NCI-H1417 treated with DMSO at 0.1 percent for 48 hours (cell line): ENCODE measurements at regions not wholly inside any gene's neighbourhood (a gene's known extent, or its start where the extent isn't known, plus 50 kb on each side); places are given as distances from the start of the nearest gene placed in this dataset.

Source experiments
- DNase-seq: peaks from one replicate; lab custom pipeline; 2025; lab: John Stamatoyannopoulos, UW

DNA sequence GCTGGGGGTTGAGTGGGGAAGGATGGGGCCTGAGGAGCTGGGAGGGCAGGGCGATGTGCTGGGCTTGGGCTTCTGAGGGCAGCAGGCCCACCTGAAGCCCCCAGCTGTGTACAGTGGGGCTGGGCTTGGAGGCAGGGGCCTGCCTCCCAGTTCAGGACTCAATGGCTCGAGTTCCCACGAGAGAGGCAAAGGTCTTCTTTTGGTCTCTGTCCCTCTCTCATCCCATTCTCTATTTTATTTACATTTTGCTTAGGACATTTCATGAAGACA lies 180.6 kb downstream of the MACROH2A1 start:
- no peak for DNase-seq

DNA sequence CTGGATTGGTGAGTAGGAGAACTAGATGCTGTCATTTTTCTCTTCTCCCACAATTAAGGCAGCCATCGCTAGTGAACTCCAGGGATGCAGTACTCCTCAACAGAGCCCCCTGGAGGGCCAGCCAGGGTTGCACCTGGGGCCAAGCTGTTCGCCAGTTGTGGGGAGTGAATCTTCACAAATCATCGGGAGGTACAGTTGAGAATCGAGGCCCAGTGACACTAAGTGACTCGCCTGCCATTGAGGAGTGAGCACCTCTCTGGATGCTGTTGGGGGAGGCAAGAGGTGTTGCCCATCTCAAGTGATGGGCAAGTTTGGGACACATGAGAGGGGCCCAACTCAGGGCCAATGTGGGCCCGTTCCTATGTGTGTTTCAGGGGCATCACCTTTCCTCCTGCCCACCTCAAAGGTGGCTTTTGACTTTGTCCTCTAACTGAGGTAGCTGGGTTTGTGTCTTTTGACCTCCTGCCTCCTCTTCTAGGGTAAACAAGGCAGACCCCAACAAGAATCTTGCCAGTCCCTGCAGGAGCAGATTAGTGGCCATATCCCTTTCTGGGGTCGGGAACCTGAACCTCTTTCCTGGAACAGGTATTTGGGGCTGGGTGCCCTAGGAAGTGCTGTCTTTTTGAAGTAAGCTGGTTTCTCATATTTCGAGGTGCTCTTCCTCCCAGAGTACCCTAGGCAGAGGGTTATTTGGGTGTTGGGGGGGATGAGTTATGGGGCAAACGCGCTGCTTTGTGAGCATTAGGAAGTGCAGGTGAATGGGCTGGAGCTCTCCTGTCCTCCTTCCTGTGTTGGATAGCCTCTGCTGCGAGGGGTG lies 181.2 kb downstream of the MACROH2A1 start:
- no peak for DNase-seq

DNA sequence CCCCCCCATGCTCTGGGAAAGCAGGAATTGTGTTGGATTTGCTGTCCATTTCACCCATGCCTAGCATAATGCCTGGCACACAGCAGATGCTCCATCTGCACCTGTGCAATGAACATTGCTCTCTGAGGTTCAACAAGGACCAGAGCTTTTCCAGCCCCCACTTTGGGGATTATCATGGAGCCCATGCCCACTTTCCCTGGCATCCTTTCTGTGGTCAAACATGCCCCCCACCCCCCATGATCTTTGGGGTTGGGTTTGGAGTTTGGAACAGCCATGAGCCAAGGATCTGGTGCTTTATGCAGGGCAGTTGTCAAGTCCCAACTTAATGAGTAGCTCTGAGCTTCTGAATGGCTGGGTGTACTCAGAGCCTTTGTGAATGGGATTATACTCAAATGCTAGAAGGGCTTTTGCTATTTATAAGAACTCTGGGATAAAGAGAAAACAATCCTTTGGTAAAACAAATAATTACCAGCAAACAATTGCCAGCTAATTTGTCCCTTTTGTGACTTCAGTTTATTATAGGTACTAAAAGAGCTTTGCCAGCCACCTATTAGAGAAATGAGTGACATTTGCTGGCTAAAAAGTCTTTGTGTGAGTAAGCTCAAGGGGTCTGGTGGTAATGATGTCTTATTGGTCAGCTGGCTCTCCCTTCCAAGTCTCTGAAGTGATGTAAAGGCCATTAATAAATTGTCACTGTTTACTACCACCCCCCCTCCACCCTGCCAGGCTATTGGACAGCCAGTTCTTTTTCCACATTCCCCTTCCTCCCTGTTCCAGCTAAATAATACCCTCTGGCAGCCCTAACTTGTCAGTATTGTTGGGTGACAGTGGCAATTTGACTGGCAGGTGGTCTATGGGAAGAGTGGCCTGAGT lies 182.3 kb downstream of the MACROH2A1 start:
- no peak for DNase-seq

DNA sequence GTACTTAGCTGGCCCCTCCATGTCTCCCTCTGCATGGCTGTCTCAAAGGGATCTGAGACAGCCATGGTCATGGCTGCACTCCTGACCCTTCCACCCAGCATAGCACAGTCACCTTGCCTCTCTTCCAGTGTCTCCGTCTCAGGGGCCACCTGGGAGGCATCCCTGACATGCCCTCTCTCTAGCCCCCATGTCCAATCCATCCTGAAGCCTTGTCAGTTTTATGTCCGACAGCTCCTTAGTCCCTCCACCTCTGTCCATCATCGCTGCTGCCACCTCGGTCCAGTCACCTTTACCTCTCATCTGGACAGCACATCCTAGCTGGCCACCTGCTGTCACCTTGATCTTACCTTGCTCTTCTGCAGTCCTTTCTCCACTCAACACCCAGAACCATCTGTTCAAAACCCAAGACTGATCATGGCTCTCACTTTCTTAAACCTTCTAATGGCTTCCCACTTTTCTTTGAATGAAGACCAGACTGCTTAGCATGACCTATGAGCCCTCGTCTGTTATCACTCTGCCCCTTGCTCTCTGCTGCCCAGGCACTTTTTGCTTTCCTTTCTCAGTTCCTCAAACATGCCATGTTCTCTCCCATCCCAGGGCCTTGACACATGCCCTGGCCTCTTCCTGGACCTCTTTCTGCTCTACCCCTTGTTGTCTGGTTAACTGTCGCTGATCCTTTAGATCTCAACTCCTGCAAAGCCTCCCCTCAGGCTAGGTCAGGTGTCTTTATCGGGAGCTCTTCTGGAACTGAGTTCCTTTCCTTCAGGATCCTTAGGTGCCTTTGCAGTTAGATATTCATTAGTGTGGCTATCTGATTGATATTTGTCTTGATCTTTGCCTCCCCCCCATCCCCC lies 181.8 kb upstream of the PITX1 start:
- DNase-seq: no peak

DNA sequence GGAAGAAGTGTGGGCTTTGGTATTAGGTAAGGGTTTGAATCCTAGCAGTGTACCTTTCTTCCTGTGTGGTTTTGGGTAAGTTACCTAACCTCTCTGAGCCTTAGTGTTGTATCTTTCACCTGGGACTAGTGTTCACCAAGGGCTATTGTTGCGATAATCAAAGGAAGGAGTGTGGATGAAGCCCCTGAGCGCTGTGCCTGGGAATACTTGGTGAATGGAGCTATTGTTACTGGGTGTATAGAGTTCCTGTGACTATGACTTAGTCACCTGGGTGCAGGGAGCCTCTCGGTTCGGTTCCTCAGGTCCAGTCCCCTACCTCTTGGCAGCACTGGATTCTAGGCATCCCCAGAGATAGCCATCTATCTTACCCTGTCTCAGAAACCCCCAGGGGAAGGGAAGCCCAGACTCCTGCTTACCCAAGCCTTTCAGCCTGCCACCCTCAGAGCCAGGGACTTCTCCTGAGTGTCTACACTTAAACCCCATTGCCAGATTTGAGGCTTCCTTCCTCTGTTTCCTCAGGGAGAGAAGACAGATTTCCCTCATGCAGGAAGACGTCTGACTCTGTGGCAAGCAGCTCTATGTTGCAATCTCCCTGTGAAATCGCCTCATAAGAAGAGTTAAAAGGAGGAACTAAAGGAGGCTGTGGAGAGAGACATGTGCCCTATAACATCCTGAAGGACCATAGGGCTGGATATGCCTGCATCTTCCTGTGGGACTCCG lies 181.0 kb upstream of the PITX1 start:
- DNase-seq: no peak

DNA sequence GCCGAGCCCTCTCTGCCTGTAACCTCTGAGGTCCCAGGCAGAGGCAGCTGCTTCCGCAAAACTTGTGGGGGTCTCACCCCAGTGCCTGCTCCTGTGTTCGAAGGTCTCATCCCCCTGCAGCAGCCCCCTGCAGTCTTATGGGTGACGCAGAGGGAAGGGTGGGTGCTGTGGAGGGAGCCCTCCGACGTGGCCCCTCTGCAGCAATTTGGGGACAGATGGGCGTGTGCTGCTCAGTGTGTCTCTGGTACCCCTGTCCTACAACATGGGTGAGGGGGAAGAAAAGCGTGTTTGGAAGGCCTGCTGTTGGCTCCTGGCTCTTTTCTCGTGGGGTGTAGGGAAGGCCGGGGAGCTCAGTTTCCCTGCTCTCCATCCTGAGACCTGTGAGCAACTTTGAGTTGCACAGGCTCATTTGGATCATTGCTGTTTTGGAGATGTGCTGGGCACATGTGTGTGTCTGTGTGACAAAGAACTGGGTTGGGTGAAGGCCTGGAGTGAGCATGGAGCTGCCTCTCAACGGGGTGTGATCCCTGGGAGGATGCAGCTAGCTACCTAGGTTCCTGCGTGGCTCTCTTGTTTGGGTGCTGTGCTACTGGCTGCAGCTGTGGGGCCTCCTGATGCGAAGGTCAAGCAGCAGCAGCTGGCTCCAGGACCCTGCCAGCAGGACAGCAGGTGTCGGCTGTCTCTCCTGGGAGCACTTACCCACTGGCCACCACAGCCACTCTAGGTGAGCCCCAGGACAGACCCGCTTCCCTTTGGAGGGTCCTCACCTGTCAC lies 179.6 kb upstream of the PITX1 start:
- no peak for DNase-seq

DNA sequence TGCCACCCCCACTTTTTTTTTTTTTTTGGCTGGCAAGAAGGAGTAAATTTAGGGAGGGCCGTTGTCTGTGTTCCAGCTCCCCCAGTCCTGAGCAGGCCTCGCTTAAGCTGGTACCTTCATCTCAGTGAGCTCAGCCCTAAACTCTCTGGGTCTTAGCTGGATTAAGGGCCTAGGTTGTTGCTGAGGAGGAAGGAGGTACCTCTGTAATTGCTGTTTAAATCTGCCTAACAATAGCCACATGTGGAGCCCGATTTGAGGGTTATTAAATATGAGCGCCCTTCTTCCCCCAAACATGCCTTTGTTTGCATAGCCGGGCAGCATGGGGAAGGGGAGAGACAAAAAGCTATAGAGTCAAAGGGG lies 179.0 kb upstream of the PITX1 start:
- DNase-seq: no peak

DNA sequence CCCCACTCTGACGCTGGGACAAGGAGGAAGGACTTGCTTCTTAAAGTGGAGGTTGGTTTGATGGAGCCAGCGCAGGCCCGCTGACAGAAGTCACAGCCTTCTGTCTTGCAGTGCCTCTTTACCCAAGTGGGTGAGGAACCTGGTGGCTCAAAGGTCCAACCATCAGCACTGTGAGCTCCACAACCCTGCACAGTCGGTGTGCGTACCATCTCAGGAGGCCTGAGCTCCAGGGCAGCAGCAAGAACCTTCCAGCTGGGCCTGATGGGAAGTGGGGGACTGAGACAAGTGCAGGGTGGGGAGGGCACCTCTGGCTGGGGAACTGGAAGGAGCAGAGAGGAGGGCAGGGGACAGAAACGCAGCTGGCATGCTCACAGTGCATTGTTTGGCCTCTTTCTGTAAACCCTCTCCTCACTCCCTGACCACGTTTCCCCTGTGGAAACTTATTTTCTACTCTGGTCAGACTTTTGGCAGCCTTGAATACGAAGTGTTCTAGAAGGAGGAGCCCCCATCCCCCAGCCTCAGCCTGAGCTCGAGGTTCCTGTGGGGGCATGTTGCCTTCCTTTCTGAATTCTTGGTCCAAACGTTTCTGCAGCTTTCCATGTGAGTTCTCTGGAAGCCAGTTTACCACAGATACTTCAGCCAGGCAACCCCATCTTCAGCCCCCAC lies 178.5 kb upstream of the PITX1 start:
- DNase-seq: no peak

DNA sequence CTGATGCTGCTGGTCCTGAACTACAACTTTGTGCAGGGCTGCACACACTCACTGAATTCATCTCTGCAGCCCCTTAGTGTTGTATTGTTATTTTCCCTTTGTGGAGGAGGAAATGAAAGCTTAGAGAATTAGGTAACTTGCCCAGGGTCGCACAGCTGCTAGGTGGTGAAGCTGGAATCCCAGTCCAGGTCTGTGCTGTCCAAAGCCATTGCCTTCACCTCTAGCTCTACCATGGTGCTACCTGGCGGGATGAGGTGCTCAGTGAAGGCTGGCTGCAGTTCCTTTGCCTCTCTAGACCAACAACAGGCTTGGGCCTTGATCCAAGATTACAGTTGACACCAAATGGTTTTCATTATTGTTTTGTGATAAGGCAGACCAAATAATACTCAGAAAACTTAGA lies 177.8 kb upstream of the PITX1 start:
- DNase-seq: no peak

DNA sequence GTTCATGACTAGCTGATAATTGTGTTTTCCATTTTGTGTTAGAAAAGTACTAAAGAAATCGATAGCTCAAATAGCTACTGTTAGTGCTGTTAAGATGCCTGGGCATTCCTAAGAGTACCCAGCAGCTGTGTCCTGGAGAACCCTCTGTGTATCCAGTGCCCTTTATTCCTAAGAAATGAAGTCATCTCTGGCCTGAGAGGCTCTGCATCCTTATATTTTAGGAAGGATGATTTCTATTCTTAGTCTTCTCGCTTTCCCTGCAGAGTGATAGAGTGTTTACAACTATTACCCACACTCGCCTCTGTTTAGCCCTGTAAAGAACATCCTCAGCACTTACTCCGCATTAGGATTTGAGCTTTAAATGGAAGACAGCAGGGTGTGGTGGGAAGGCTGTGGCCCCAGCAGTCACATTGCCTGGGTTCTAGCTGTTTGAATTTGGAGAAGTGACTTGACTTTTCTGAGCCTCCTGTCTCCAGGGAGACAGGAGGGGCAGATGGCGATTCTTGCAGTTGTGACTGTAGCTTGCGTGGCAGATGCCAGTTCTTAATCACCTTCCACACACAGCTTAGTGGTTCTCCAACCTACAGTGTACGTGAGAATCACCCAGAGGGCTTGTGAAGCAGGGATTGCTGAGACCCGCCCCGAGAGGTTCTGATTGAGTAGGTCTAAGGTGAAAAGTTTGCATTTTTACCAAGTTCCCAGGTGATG lies 177.2 kb upstream of the PITX1 start:
- DNase-seq: no peak

DNA sequence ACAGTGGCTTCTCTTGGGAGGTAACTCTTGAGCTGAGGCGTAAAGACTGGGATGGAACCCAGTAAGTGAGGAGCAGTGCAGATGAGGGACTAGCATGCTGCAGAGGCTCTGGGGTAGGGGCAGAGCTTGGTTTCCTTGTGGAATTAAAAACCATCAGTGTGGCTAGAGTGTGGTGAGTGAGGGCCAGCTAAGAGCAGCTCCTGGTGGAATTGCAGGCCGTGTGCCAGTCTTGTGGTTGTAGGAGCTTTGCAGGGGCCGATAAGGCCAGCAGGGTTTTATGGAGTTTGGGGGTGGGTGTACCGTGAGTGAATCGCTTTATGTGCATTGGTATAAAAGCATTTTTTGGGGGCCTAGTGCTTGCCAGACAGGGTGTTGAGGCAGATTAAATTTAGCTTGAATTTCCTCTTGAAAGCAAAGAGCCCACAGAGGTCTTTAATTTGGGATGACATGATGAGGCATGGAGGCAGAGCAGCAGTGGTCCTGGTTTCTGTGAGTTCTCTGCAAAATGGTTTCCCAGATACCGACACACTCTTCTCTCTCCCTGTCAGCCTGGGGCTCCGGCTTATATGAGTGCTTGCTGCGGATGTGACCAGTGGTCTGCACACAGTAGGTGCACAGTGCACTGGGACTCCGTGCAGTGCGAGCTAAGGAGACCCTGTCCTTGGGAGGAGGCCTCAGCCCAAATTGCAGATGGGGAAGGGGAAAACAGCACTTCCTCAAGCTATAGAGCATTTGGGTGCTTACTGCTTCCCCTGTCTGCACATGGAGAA lies 176.4 kb upstream of the PITX1 start:
- DNase-seq: no peak

DNA sequence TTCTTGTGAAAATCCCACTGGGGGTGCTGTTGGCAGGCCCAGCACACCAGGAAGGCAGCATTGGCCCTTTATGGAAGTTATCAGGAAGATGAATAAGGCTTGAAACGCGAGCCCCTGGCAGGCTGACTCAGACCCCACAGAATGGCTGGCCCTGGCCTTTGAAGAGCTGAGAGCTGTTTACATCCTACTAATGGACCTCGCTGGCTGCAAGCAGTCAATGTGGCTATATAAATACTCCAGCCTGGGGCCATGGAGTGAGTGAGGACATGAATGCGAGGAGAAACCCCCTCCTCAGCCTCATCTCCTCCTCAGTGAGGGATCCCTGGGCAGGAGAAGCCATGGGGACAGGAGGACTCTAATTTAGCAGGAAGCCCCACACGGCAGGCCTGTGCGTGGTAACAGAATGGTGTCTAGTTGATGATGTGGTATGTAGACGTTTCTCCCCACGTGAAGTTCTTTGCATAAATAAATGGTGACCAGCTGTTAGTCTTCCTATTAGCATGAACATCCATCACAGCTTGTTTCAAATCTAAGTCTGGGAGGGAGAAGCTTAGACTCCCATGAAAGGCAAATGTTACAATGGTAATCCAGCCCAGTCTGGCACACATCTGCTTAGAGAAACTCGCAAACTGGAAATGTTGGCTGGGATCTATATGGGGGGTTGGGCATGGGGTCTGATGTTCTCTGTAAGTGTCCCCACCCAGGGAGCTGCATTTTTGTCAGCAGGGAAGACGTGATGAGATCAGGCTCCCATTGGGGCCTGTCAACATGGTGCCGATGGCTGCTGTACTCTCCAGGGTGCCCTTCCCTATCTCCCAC lies 175.1 kb upstream of the PITX1 start:
- no peak for DNase-seq

DNA sequence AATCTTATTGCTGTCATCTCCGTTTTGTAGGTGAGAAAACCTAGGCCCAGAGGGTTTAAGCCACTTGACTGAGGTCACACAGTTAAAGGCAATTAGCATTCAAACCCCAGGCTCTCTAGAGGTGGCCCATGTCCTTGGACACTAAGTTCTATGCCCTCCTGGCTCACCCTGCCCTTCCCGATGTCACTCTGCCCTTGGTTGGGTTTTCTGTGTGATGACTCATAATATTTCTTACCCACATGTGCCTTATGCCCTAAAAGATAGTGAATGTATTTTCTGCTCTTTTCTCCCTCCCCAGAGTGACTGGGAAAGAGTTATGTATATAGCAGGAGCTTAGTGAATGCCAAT lies 174.5 kb upstream of the PITX1 start:
- no peak for DNase-seq

DNA sequence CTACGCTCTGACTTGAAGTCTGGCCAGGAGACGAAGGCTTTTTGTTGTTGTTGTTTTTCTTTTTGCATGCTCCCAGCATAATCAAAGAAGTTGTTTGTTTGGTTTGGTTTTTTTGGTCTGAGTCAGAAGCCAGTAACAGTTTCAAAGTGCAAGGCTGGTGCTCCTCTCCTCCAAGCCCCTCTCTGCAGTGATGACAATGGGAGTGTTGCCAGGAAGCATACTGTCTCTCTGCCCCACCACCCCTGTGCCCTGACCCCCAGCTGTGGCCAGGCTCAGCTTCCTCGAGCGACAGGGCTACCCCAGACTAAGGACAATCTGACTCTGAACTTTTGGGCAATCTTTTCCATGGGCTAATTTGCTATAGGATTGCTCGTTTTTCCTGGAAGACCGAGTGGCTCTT lies 173.8 kb upstream of the PITX1 start:
- no peak for DNase-seq

DNA sequence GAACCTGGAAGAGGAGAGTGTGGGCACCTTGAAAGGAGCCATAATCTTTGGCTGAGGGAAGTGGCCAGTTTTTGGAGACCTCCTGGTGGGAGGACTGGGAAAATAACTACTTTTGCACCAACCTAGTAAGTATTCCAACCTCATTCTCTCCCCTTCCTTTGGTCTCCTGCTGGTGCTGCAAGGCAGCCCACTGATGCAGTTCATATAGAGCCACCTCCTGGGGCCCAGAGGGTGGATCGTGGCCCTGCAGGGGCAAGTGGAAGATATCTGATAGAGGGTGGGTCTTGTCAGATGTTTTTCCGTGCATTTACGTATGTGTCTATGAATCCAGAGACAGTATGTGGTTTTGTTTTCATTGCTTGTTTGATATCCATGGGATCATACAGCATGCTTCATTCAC lies 172.8 kb upstream of the PITX1 start:
- no peak for DNase-seq

DNA sequence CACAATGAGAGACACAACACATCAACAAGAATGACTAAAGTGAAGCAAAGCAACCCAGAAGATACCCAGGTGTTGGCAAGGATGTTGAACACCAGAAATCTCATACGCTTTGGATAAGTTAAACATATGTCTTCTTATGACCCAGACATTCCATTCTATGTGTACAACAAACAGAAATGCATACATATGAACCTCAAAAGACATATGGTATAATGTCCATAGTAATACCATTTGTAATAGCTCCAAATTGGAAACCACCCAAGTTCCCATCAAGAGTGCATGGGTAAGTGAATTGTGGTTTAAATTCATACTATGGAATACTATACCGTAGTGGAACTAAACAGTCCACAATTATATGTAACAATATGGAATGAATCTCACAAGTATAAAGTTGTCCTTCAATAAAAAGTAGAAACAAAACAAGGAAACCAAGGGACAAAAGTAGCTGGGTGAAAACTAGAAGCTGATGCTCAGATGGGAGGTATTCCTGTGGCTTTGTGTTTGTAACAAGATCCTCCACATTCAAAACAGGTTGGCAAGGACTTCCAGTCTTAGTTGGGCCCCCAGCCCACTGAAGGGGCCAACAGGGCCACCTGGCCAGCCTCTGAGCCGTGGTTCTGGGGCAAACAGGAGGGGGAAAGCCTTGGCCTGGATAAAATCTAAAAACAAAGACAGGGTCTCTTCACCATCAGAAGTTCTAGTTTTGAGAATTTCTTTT lies 171.8 kb upstream of the PITX1 start:
- no peak for DNase-seq

DNA sequence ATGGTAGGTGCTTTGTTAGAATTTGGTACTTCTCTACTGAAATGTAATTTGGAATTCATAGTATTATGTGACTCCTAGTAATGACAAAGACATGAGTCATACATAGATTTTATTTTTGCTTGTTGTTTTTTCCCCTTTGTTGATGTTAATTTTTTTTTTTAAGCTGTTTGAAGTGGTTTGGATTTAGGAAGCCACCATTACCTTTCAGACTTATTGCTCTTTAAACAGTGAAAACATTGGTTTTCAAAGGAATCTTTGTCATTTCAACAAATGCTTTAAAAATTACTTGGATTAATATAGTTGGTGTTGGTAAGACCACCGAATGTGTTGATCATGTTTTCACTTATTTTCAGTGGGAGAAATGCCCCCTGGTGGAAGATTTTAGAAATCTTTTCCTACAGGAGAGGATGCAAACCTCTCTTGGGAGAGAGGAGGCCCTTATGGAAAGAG lies 170.1 kb upstream of the PITX1 start:
- DNase-seq: no peak

DNA sequence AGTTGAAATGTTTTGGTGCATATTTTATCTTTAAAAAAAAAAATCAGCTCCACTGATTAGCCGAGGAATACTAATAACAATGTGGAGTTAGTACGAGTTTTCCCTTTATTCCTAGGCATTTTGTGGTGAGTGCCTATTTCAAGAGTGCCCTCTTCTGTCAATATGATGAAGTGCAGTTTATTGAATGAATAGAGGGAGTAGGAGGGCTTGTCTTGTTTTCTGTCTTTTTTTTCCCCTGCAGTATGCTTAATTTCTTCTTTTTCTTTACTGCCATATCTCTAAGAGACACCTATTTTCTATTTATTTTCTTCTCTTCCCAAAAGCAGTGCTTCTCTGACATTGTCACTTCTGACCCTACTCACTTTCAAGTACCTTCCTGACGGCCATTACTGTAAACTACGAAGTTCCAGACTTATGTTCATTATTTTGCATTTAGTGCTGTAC lies 169.6 kb upstream of the PITX1 start:
- DNase-seq: no peak
